ENCODE measurements at regions not wholly inside any gene's neighbourhood (a gene's known extent, or its start where the extent isn't known, plus 50 kb on each side); places are given as distances from the start of the nearest gene placed in this dataset.

DNA sequence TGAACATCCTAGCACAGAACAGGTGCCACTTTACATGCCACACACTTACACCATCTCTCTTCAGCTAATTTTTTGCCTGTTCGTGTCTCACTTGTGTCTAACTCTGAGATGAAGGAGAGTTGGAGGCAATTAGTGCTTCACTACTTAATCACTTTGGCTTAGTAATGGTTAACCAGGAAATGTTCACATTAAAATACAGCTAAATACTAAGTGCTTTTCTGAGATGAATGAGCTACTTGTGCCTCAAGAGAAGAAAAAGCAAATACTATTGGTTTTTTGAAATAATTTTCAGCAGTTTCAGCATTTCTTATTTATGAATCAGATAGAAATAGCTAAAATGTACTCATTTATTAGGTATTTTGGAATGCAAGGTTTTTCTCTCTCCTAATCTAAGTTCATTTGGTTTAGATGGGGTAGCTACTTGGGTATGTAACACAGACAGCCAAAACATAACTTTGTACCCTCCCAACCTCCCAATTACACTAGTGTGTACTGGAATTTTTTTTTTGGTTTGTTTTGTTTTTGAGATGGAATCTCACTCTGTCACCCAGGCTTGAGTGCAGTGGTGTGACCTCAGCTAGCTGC is 1474.1 kb upstream of the SEL1L start:
- no peak for TF ChIP-seq POLR2A (IDR thresholded peaks at IDR 0.05)
- TF ChIP-seq, protein P1, sequence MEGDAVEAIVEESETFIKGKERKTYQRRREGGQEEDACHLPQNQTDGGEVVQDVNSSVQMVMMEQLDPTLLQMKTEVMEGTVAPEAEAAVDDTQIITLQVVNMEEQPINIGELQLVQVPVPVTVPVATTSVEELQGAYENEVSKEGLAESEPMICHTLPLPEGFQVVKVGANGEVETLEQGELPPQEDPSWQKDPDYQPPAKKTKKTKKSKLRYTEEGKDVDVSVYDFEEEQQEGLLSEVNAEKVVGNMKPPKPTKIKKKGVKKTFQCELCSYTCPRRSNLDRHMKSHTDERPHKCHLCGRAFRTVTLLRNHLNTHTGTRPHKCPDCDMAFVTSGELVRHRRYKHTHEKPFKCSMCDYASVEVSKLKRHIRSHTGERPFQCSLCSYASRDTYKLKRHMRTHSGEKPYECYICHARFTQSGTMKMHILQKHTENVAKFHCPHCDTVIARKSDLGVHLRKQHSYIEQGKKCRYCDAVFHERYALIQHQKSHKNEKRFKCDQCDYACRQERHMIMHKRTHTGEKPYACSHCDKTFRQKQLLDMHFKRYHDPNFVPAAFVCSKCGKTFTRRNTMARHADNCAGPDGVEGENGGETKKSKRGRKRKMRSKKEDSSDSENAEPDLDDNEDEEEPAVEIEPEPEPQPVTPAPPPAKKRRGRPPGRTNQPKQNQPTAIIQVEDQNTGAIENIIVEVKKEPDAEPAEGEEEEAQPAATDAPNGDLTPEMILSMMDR (IDR thresholded peaks at IDR 0.05): no peak
